Nephron progenitor cell (in vitro differentiated cells): ENCODE measurements at regions not wholly inside any gene's neighbourhood (a gene's known extent, or its start where the extent isn't known, plus 50 kb on each side); places are given as distances from the start of the nearest gene placed in this dataset.

Experiments used
- DNase-seq: peaks from one replicate; pipeline ENCODE4 v3.0.0; 2021
- H3K27ac Mint-ChIP-seq: 2 replicates; pipeline ENCODE4 v1.8.0; 2021; ENCODE audit warnings: mild to moderate bottlenecking, moderate library complexity, mixed read lengths
- H3K27me3 Mint-ChIP-seq: 2 replicates; pipeline ENCODE4 v1.8.0; 2021; ENCODE audit warnings: mild to moderate bottlenecking, low read depth, mixed read lengths; ENCODE audit not compliant: poor library complexity
- H3K36me3 Mint-ChIP-seq: 2 replicates; pipeline ENCODE4 v1.8.0; 2021; ENCODE audit warnings: low read depth, mixed read lengths
- H3K4me1 Mint-ChIP-seq: 2 replicates; pipeline ENCODE4 v1.8.0; 2021; ENCODE audit warnings: mixed read lengths
- H3K4me3 Mint-ChIP-seq: 2 replicates; pipeline ENCODE4 v1.8.0; 2021; ENCODE audit warnings: mild to moderate bottlenecking, moderate library complexity, mixed read lengths
- H3K9me3 Mint-ChIP-seq: 2 replicates; pipeline ENCODE4 v1.8.0; 2021; ENCODE audit warnings: mild to moderate bottlenecking, moderate library complexity, mixed read lengths
- CTCF ChIP-seq: fragments of 200-600 bp; sonication (generic); IDR thresholded peaks from 2 replicates; pipeline ENCODE4 v1.5.0; 2021; ENCODE audit warnings: antibody characterized with exemption

DNA sequence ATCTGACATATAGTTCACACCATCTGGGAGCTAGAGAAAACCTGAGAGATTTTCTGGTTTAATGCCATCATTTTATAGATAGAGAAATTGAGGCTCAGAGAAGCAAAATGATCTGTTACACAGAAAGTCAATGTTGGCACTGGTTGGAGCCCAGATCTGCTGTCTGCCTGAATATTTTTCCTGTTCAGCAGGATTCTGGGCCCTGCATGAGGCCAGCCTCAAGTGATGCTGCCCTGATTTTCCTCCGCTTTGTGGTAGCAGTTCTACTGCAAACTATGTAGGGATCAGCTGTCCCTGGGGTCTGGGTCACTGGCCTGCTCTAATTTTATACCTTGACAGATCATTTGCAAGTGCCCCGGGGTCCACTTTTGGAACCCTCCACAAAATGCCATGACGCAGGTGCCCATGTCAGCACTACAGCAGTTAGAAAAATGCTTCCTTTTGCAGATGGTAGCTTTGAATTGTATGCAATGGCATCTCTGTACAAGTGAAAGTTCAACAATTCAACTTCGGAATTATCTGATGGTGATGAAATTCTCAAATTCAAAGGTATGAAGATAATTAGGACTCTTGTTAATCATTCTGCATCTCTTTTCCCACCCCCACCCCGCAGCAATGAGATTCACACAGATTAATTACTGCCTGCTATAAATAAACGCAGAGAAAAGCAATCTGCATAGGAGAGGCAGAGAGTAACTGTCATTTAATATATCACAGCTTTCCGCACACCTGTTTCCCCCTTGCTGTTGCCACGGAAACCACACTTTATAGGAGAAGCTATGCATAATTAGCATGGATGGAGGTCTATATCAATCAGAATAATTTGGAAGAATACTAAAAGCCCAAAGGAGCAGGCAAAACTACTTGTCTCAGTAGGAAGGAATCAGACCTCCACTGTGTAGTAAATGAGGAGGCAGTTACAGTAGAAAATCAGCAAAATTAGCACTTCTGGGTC, 222.6 kb downstream of the PDCD6IP start:
- no peak for DNase-seq
- H3K4me3 Mint-ChIP-seq, result no peak overlapping the region
- no peaks in the 10 kb centered on the region for H3K36me3 Mint-ChIP-seq
- peaks cover 15% of the 10 kb centered on the region for H3K4me1 Mint-ChIP-seq
- H3K27me3 Mint-ChIP-seq, result peaks cover 4% of the 10 kb centered on the region
- H3K9me3 Mint-ChIP-seq, result no peaks in the 10 kb centered on the region
- TF ChIP-seq CTCF, result no peak
- no peak overlapping the region for H3K27ac Mint-ChIP-seq

- H3K27ac Mint-ChIP-seq, result no peak overlapping the region
- no peak for DNase-seq
- no peaks in the 10 kb centered on the region for H3K9me3 Mint-ChIP-seq
- no peak overlapping the region for H3K4me3 Mint-ChIP-seq
- no peak for TF ChIP-seq CTCF
- H3K4me1 Mint-ChIP-seq, result peaks cover 15% of the 10 kb centered on the region
- peaks cover 4% of the 10 kb centered on the region for H3K27me3 Mint-ChIP-seq
- H3K36me3 Mint-ChIP-seq, result no peaks in the 10 kb centered on the region
Measured at GRCh38 chr3:34022147-34022546, 223.7 kb downstream of the PDCD6IP start.

DNA sequence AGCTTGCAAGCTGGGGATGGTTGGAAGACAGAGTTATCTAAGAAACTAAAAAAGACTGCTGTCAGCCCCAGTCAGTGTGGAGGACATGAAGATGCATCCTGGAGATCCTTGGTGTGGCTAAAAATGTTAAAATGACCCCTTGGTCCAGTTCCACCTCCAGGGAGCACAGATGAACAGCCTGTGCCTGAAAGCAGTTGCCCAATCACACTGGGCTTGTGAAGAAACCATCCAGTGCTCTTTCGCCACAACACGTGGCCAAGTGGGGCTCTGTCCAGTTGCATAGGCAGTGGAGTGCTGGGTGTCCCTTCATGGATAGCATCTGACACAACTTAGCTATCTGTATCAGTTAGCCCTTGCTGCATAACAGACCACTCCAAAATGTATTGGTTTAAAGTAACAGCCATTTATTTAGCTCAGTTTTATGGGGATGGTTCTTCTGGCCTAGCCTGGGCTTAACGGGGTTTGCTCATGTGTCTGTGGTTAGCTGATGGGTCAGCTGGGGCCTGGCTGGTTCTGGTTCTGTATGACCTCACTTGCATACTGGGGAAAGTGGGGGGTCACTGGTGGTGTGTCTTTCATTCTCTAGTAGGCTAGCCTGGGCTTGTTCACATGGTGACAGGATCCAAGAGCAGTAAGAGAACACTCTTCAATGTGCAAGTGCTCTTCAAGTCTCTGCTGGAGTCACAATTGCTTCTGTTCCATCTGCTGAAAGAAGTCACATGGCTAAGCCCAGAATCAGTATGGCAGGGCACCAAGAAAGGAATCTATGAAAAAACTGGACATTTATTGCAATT, 226.2 kb downstream of the PDCD6IP start:
- Mint-ChIP-seq H3K4me3 (no peak overlapping the region), H3K9me3 (no peaks in the 10 kb centered on the region), H3K36me3 (no peaks in the 10 kb centered on the region), H3K27me3 (peaks cover 4% of the 10 kb centered on the region), H3K4me1 (peaks cover 10% of the 10 kb centered on the region), H3K27ac (no peak overlapping the region)
- no peak for TF ChIP-seq CTCF
- no peak for DNase-seq

DNA sequence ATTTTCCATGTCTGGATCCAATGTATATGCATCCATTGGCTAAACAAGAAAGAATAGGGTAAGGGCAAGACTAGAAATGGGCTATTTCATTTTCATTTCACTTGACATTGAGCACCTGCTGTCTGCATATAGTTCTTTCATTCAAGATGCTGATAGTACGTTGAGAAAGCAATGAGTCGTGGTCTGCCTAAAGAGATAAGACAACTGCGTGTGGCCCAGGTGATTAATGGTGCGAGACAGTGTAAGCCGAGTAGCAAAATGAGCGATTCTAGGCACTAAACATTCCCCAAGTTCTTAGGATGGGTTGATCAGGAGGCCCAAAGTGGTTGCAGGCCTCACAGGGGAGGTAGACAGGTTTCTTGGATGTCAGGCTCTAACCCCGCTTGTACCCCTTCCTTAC, 235.4 kb downstream of the PDCD6IP start:
- H3K27me3 Mint-ChIP-seq, result peaks cover 4% of the 10 kb centered on the region

DNA sequence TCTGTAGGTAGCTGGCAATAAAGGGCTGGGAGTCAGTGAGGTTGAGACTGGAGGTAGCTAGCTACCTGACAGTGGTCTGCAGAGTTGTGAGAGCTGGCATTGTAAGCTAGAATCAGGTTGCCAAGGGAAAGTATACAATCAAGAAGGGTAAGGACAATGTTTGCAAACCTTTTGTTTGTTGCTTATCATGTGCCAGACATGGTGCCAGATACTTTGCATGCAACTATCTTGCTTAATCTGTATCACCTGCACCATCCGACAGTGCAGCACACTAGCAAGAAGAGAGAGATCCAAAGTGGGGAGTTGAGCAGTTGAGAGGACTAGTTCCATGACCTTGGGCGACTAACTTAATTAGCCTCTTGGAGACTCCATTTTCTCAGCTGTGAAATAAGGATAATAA, 236.4 kb downstream of the PDCD6IP start:
- Mint-ChIP-seq H3K27me3 (peaks cover 4% of the 10 kb centered on the region), H3K4me1 (no peaks in the 10 kb centered on the region), H3K27ac (no peak overlapping the region)

More for the DNA sequence above, 235.4 kb downstream of the PDCD6IP start:
- no peaks in the 10 kb centered on the region for H3K9me3 Mint-ChIP-seq
- no peak overlapping the region for H3K4me3 Mint-ChIP-seq
- H3K27ac Mint-ChIP-seq, result no peak overlapping the region
- no peaks in the 10 kb centered on the region for H3K36me3 Mint-ChIP-seq
- H3K4me1 Mint-ChIP-seq, result no peaks in the 10 kb centered on the region
- TF ChIP-seq CTCF, result no peak
- DNase-seq, result no peak

More for the DNA sequence above, 236.4 kb downstream of the PDCD6IP start:
- no peaks in the 10 kb centered on the region for H3K9me3 Mint-ChIP-seq
- TF ChIP-seq CTCF, result no peak
- H3K36me3 Mint-ChIP-seq, result no peaks in the 10 kb centered on the region
- no peak overlapping the region for H3K4me3 Mint-ChIP-seq
- DNase-seq, result no peak
